ENCODE measurements at regions not wholly inside any gene's neighbourhood (a gene's known extent, or its start where the extent isn't known, plus 50 kb on each side); places are given as distances from the start of the nearest gene placed in this dataset.
"Not testable (repeated sequence)": the region's sequence is repeated elsewhere in the genome, so short reads cannot be mapped to it uniquely, and the experiment has no call there.

GRCh38 chr2:153420394-153420793, 58.2 kb downstream of the RPRM start:
- DNase-seq: no peak

- no peak for DNase-seq
Observed at GRCh38 chr2:153417077-153417476, 61.5 kb downstream of the RPRM start.

GRCh38 chr2:153416071-153416470, 62.5 kb downstream of the RPRM start:
- no peak for DNase-seq

- no peak for DNase-seq
Observed at GRCh38 chr2:153408710-153409385, 69.7 kb downstream of the RPRM start.

GRCh38 chr2:153405196-153405595, 73.4 kb downstream of the RPRM start:
- no peak for DNase-seq

GRCh38 chr2:153404792-153405191, 73.8 kb downstream of the RPRM start:
- DNase-seq: no peak

- DNase-seq: no peak
Observed at GRCh38 chr2:153403940-153404339, 74.6 kb downstream of the RPRM start.

GRCh38 chr2:153403352-153403751, 75.2 kb downstream of the RPRM start:
- DNase-seq: not testable (repeated sequence)

GRCh38 chr2:153394686-153395085, 83.9 kb downstream of the RPRM start:
- DNase-seq: no peak

- DNase-seq: no peak
Observed at GRCh38 chr2:153394247-153394646, 84.3 kb downstream of the RPRM start.

- DNase-seq: no peak
Observed at GRCh38 chr2:153393518-153393917, 85.0 kb downstream of the RPRM start.

- no peak for DNase-seq
Observed at GRCh38 chr2:153391131-153391530, 87.4 kb downstream of the RPRM start.

GRCh38 chr2:153388246-153388645, 90.3 kb downstream of the RPRM start:
- no peak for DNase-seq

GRCh38 chr2:153387203-153387602, 91.4 kb downstream of the RPRM start:
- DNase-seq: no peak

- DNase-seq: no peak
Observed at GRCh38 chr2:153386481-153386897, 92.1 kb downstream of the RPRM start.

GRCh38 chr2:153373510-153374279, 104.9 kb downstream of the RPRM start:
- no peak for DNase-seq

GRCh38 chr2:153360239-153360638, 118.3 kb downstream of the RPRM start:
- no peak for DNase-seq

GRCh38 chr2:153354377-153354776, 124.2 kb downstream of the RPRM start:
- no peak for DNase-seq

- DNase-seq: no peak
Observed at GRCh38 chr2:153349603-153350002, 129.0 kb downstream of the RPRM start.

GRCh38 chr2:153347818-153348495, 130.6 kb downstream of the RPRM start:
- DNase-seq: no peak

- no peak for DNase-seq
Observed at GRCh38 chr2:153320879-153321278, 157.7 kb downstream of the RPRM start.

GRCh38 chr2:153311432-153311831, 167.1 kb downstream of the RPRM start:
- no peak for DNase-seq

- DNase-seq: no peak
Observed at GRCh38 chr2:153308466-153308865, 170.1 kb downstream of the RPRM start.

GRCh38 chr2:153307223-153307622, 171.3 kb downstream of the RPRM start:
- no peak for DNase-seq

All from stimulated activated CD4-positive, alpha-beta T cell treated with anti-CD3 and anti-CD28 coated beads, Interleukin-12 subunit alpha, Interleukin-12 subunit beta, amount 100 ng/mL, for 4 hours (primary cell).